HepG2 (cell line): ENCODE measurements at regions not wholly inside any gene's neighbourhood (a gene's known extent, or its start where the extent isn't known, plus 50 kb on each side); places are given as distances from the start of the nearest gene placed in this dataset.

Experiments
- ATAC-seq: fragments of 200-7000 bp; cut with Tn5 transposase; 3 replicates; pipeline ENCODE4 v1.9.1; 2020; ENCODE audit warnings: mild to moderate bottlenecking, moderate library complexity
- BruUV-seq: library from RNA; stranded (reverse); fragments of 400-500 nt; replicated peaks from 2 replicates; lab custom pipeline; 2021; lab: Mats Ljungman, UMichigan
- CTCF ChIA-PET: fragments of 300-600 bp; formaldehyde crosslinking; extraction: SDS; loops from one replicate; lab custom pipeline; 2021; ENCODE audit warnings: low total read pairs, inconsistent platforms, low intra/inter-chr PET ratio; lab: Yijun Ruan, JAX
- POLR2A ChIA-PET: fragments of 350-600 bp; sonication (Branson Sonifier 250); formaldehyde crosslinking; loops from one replicate; lab custom pipeline; 2020; ENCODE audit warnings: antibody characterized with exemption, inconsistent platforms; lab: Yijun Ruan, JAX
- DNase-seq: peaks from one replicate; pipeline ENCODE4 v3.0.0-alpha.2; 2015; ENCODE audit warnings: low spot score
- FAIRE-seq: peaks from 3 replicates; lab custom pipeline; 2011; peaks lifted over from hg19 to GRCh38; lab: Jason Lieb, UNC
- H2AFZ ChIP-seq: one replicate; pipeline ENCODE4 v1.6.1; 2011; ENCODE audit warnings: low read length, inconsistent platforms
- H3K27ac ChIP-seq: fragments of 300-600 bp; 3 replicates; pipeline ENCODE4 v1.8.0; 2011; ENCODE audit warnings: mixed run types, mild to moderate bottlenecking, mixed read lengths, low read length, inconsistent platforms; ENCODE audit not compliant: insufficient read depth; ENCODE audit errors: extremely low read length
- H3K27me3 ChIP-seq, 2 experiments: fragments of 200-600 bp in 1 of 2; 2 replicates in 1 of 2; 3 replicates in 1 of 2; pipeline versions ENCODE4 v1.6.0 to v1.8.0; 2011; ENCODE audit warnings: low read length in 2 of 2, mild to moderate bottlenecking in 2 of 2, moderate library complexity in 2 of 2, inconsistent platforms in 1 of 2; ENCODE audit not compliant: insufficient read depth in 2 of 2, control insufficient read depth in 1 of 2
- H3K36me3 ChIP-seq, 2 experiments: fragments of 200-600 bp in 1 of 2; replicated peaks in 1 of 2; 2 replicates in 1 of 2; 3 replicates in 1 of 2; pipeline versions ENCODE4 v1.5.1 to v1.8.0; 2011; ENCODE audit warnings: low read length in 2 of 2, inconsistent platforms in 1 of 2; ENCODE audit not compliant: insufficient read depth in 2 of 2, control insufficient read depth in 1 of 2
- H3K4me1 ChIP-seq: 2 replicates; pipeline ENCODE4 v1.5.1; 2012; ENCODE audit warnings: low read length, inconsistent platforms; ENCODE audit not compliant: insufficient read depth
- H3K4me2 ChIP-seq: 2 replicates; pipeline ENCODE4 v1.6.0; 2011; ENCODE audit warnings: low read depth, low read length, inconsistent platforms
- H3K4me3 ChIP-seq, 3 experiments: fragments of 200-600 bp in 1 of 3; sonication (generic), shearing (Covaris generic) in 1 of 3; replicated peaks in 1 of 3; 2 replicates each; pipeline ENCODE4 v1.5.1; 2011 to 2016; ENCODE audit warnings: low read length in 3 of 3, inconsistent platforms in 2 of 3, low read depth in 2 of 3, mild to moderate bottlenecking in 2 of 3, control low read depth in 1 of 3, mixed read lengths in 1 of 3; ENCODE audit not compliant: insufficient read depth in 1 of 3
- H3K79me2 ChIP-seq: one replicate; pipeline ENCODE4 v1.6.1; 2011; ENCODE audit warnings: low read length, inconsistent platforms; ENCODE audit not compliant: insufficient read depth
- H3K9ac ChIP-seq: 2 replicates; pipeline ENCODE4 v1.6.0; 2011; ENCODE audit warnings: mild to moderate bottlenecking, low read depth, low read length, inconsistent platforms; ENCODE audit not compliant: insufficient read depth
- H3K9me3 ChIP-seq: 2 replicates; pipeline ENCODE4 v1.5.1; 2012; ENCODE audit warnings: mild to moderate bottlenecking, low read length
- H4K20me1 ChIP-seq: 2 replicates; pipeline ENCODE4 v1.6.0; 2011; ENCODE audit warnings: inconsistent platforms, mild to moderate bottlenecking, low read length, moderate library complexity; ENCODE audit not compliant: insufficient read depth
- EEA1 ChIP-seq: sonication (generic); formaldehyde crosslinking; IDR thresholded peaks from 2 replicates; pipeline ENCODE4 v1.5.1; 2020; ENCODE audit warnings: mild to moderate bottlenecking, missing genetic modification reagents, borderline replicate concordance
- FOXP1 ChIP-seq, 2 experiments: fragments of 450-650 bp in 1 of 2; IDR thresholded peaks; 2 replicates each; pipeline ENCODE4 v1.6.1; 2017 to 2018; ENCODE audit warnings: antibody characterized with exemption in 1 of 2
- KDM5B ChIP-seq: sonication (generic); formaldehyde crosslinking; IDR thresholded peaks from 2 replicates; pipeline ENCODE4 v1.4.0; 2020; ENCODE audit warnings: missing genetic modification reagents, mild to moderate bottlenecking, borderline replicate concordance
- MED8 ChIP-seq: sonication (generic); formaldehyde crosslinking; IDR thresholded peaks from 2 replicates; pipeline ENCODE4 v1.8.1; 2023; ENCODE audit warnings: mild to moderate bottlenecking, missing genetic modification reagents; ENCODE audit not compliant: insufficient replicate concordance
- MTF2 ChIP-seq: sonication (generic); formaldehyde crosslinking; IDR thresholded peaks from 2 replicates; pipeline ENCODE4 v1.5.0; 2020; ENCODE audit warnings: missing genetic modification reagents, borderline replicate concordance
- ZNF337 ChIP-seq: sonication (generic); formaldehyde crosslinking; IDR thresholded peaks from 2 replicates; pipeline ENCODE4 v1.5.1; 2020; ENCODE audit warnings: missing genetic modification reagents, low read depth, mild to moderate bottlenecking, borderline replicate concordance
- ZNF460 ChIP-seq: sonication (generic); formaldehyde crosslinking; IDR thresholded peaks from 2 replicates; pipeline ENCODE4 v1.5.1; 2020; ENCODE audit warnings: missing genetic modification reagents, mild to moderate bottlenecking, borderline replicate concordance
- ZNF547 ChIP-seq: sonication (generic); formaldehyde crosslinking; IDR thresholded peaks from 2 replicates; pipeline ENCODE4 v1.5.1; 2020; ENCODE audit warnings: mild to moderate bottlenecking, missing genetic modification reagents
- whole genome bisulfite sequencing: methylation state at CpG from one replicate; pipeline ENCODE4 v1.1.6; 2017; ENCODE audit warnings: low lambda C conversion rate; 5-methylcytosine and 5-hydroxymethylcytosine counted together
- in situ Hi-C: cut with HindIII; loops from 2 replicates; pipeline ENCODE4 v1.10.0; 2017; ENCODE audit warnings: low pct_unique_long_range_greater_than_20kb; ENCODE audit not compliant: extremely low pct_ligation_motif_present
- intact Hi-C: fragments of 100-400 bp; cut with micrococcal nuclease; formaldehyde crosslinking; loops from one replicate; pipeline ENCODE4 v1.10.0; 2022; ENCODE audit not compliant: unreplicated experiment
- TF ChIP-seq, protein P1 (sequence below): sonication (generic); formaldehyde crosslinking; IDR thresholded peaks from 2 replicates; pipeline ENCODE4 v1.9.0; 2021; ENCODE audit warnings: missing genetic modification reagents, mild to moderate bottlenecking, borderline replicate concordance
- TF ChIP-seq, protein P2 (sequence below): sonication (generic); formaldehyde crosslinking; IDR thresholded peaks from 2 replicates; pipeline ENCODE4 v1.8.0; 2023; ENCODE audit warnings: mild to moderate bottlenecking, missing genetic modification reagents
- TF ChIP-seq, protein P3 (sequence below): sonication (generic); formaldehyde crosslinking; IDR thresholded peaks from 2 replicates; pipeline ENCODE4 v1.9.0; 2021; ENCODE audit warnings: missing genetic modification reagents, borderline replicate concordance

DNA sequence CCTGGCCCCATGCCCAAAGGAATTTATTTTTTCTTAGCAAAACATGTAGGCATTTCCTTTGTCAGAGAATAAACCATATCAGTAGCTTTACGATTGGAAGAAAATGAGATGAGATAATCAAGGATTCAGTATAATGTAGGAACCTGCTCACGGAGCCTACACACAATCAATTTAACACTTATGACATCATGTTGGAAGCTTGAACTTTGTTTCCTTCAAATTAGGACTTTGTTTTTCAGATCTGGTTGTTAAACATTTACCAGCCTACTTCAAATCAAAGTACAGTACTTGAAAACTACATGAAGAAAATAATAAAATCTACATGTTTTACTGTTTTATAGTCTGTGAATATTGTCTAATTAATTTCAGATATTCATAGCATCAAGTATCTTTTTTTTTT lies 639.0 kb upstream of the ATXN8OS start (continued):
- TF ChIP-seq, protein P1, sequence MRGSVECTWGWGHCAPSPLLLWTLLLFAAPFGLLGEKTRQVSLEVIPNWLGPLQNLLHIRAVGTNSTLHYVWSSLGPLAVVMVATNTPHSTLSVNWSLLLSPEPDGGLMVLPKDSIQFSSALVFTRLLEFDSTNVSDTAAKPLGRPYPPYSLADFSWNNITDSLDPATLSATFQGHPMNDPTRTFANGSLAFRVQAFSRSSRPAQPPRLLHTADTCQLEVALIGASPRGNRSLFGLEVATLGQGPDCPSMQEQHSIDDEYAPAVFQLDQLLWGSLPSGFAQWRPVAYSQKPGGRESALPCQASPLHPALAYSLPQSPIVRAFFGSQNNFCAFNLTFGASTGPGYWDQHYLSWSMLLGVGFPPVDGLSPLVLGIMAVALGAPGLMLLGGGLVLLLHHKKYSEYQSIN, result no peak

DNA sequence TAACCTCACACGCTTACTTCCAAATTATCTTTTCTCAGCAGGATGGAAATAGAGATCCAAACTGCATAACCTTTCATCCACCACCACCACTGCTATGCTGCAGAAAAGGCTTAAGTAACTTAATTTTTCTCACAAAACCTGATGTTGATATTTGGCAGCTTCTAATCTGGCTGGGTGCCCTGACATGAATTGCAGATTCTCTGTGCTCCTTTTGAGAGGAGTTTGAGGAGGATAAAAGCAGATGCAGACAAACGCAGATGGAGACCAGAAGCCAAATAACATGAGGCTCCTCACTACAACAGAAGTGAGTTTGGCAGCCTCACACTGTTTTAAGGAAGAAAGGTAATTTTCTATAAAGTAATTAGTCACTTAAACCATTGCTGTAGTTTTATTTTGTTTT lies 646.2 kb upstream of the ATXN8OS start:
- in situ Hi-C loops (no loop called here), intact Hi-C loops (no loop called here)
- H3K27ac ChIP-seq, result no peak overlapping the region
- no peaks in the 10 kb centered on the region for H4K20me1 ChIP-seq
- H3K4me3 ChIP-seq, result no peak overlapping the region
- no peak overlapping the region for H3K4me2 ChIP-seq
- FAIRE-seq, result no peak
- TF ChIP-seq ZNF460 (no peak), FOXP1 (IDR thresholded peaks at IDR 0.05) (no peak), FOXP1 (CRISPR knock-in tag; IDR thresholded peaks at IDR 0.05) (no peak), MED8 (CRISPR knock-in tag) (no peak), KDM5B (CRISPR knock-in tag) (no peak), EEA1 (CRISPR knock-in tag) (no peak), ZNF337 (CRISPR knock-in tag) (no peak), ZNF547 (no peak), MTF2 (CRISPR knock-in tag) (no peak)
- TF ChIP-seq, protein P2, sequence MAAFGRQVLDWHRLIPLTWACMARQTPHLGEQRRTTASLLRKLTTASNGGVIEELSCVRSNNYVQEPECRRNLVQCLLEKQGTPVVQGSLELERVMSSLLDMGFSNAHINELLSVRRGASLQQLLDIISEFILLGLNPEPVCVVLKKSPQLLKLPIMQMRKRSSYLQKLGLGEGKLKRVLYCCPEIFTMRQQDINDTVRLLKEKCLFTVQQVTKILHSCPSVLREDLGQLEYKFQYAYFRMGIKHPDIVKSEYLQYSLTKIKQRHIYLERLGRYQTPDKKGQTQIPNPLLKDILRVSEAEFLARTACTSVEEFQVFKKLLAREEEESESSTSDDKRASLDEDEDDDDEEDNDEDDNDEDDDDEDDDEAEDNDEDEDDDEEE (CRISPR knock-in tag), result no peak
- TF ChIP-seq, protein P3, sequence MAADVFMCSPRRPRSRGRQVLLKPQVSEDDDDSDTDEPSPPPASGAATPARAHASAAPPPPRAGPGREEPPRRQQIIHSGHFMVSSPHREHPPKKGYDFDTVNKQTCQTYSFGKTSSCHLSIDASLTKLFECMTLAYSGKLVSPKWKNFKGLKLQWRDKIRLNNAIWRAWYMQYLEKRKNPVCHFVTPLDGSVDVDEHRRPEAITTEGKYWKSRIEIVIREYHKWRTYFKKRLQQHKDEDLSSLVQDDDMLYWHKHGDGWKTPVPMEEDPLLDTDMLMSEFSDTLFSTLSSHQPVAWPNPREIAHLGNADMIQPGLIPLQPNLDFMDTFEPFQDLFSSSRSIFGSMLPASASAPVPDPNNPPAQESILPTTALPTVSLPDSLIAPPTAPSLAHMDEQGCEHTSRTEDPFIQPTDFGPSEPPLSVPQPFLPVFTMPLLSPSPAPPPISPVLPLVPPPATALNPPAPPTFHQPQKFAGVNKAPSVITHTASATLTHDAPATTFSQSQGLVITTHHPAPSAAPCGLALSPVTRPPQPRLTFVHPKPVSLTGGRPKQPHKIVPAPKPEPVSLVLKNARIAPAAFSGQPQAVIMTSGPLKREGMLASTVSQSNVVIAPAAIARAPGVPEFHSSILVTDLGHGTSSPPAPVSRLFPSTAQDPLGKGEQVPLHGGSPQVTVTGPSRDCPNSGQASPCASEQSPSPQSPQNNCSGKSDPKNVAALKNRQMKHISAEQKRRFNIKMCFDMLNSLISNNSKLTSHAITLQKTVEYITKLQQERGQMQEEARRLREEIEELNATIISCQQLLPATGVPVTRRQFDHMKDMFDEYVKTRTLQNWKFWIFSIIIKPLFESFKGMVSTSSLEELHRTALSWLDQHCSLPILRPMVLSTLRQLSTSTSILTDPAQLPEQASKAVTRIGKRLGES (CRISPR knock-in tag), result no peak
- TF ChIP-seq, all 625 proteins: peak for 0
- no peak for ATAC-seq
- ChIA-PET CTCF (no interaction called here), POLR2A (no interaction called here)
- Histone ChIP-seq H3K27me3 (no peaks in the 10 kb centered on the region; a peak in 1 of 5 replicates), H3K79me2 (no peaks in the 10 kb centered on the region), H3K36me3 (no peaks in the 10 kb centered on the region), H3K4me1 (no peaks in the 10 kb centered on the region), H2AFZ (no peak overlapping the region), H3K9me3 (no peaks in the 10 kb centered on the region), H3K9ac (no peak overlapping the region)
- no TSS peak for BruUV-seq
- 30% methylated on average over 2 of the region's 2 CpGs for WGBS
- no peak for DNase-seq
